ENCODE measurements at regions not wholly inside any gene's neighbourhood (a gene's known extent, or its start where the extent isn't known, plus 50 kb on each side); places are given as distances from the start of the nearest gene placed in this dataset.

DNA sequence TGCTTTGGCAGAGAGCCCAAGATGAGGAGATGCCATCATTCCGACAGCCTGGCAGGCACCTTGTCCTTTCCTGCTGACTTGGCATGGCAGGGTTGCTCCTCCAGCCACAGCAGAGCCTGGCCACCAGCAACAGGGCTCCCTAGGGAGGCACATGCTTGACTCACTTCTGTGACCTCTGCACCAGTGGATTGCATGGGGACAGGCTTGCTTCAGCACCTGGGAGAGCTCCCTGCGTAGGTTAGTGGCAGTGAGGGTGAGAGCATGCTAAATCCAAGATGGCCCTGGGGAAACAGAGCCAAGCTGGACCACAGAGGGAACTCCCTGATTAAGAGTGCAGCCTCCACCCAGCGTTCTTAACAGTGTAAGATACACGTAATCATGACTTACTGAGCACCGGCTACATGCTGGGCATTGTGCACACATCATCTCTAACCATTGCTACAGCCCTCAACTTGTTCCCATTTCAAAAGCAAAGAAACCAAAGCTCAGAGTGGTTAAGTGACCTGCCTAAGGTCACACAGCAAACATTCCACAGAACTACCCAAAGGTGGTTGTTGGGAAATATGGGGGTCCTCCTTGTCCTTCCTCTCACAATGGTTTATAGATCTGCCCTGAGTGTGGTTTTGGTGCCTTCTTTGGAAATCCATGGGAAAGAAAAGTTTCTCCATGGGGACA, 116.6 kb upstream of the UQCRFS1 start:
- Mint-ChIP-seq H3K9me3 (ENCODE audit: low read depth) (peaks cover 4% of the 10 kb centered on the region), H3K27me3 (peaks cover 14% of the 10 kb centered on the region), H3K27ac (no peak overlapping the region), H3K36me3 (ENCODE audit: insufficient read depth) (no peaks in the 10 kb centered on the region), H3K4me1 (ENCODE audit: low read depth) (no peaks in the 10 kb centered on the region), H3K4me3 (ENCODE audit: low read depth) (no peak overlapping the region)
- TF ChIP-seq, protein P1, sequence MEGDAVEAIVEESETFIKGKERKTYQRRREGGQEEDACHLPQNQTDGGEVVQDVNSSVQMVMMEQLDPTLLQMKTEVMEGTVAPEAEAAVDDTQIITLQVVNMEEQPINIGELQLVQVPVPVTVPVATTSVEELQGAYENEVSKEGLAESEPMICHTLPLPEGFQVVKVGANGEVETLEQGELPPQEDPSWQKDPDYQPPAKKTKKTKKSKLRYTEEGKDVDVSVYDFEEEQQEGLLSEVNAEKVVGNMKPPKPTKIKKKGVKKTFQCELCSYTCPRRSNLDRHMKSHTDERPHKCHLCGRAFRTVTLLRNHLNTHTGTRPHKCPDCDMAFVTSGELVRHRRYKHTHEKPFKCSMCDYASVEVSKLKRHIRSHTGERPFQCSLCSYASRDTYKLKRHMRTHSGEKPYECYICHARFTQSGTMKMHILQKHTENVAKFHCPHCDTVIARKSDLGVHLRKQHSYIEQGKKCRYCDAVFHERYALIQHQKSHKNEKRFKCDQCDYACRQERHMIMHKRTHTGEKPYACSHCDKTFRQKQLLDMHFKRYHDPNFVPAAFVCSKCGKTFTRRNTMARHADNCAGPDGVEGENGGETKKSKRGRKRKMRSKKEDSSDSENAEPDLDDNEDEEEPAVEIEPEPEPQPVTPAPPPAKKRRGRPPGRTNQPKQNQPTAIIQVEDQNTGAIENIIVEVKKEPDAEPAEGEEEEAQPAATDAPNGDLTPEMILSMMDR (IDR thresholded peaks at IDR 0.05; ENCODE audit: unreplicated experiment): no peak
- DNase-seq (ENCODE audit: low spot score, unreplicated experiment): peak; percentile 62

DNA sequence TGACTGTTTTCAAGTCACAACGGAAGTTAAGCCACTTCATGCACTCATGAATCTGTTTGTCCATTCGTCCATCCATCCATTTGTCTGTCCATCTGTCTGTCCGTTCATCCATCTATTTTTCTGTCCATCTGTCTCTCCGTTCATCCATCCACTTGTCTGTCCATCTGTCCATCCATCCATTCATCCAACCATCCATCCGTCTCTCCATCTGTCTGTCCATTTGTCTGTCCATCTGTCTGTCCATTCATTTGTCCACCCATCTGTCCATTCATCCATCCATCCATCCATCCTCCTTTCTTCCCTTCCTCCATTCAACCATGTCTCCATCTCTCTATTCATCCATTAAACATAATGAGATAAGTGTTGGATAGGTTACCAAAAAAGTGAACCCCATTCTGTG, 123.5 kb upstream of the UQCRFS1 start:
- H3K9me3 Mint-ChIP-seq (ENCODE audit: low read depth): peaks cover 4% of the 10 kb centered on the region
- H3K4me3 Mint-ChIP-seq (ENCODE audit: low read depth): no peak overlapping the region
- no peaks in the 10 kb centered on the region for H3K36me3 Mint-ChIP-seq (ENCODE audit: insufficient read depth)
- H3K27me3 Mint-ChIP-seq: peaks cover 9% of the 10 kb centered on the region
- H3K27ac Mint-ChIP-seq: no peak overlapping the region
- TF ChIP-seq, protein P1 (IDR thresholded peaks at IDR 0.05; ENCODE audit: unreplicated experiment): no peak
- DNase-seq (ENCODE audit: low spot score, unreplicated experiment): no peak
- no peaks in the 10 kb centered on the region for H3K4me1 Mint-ChIP-seq (ENCODE audit: low read depth)

DNA sequence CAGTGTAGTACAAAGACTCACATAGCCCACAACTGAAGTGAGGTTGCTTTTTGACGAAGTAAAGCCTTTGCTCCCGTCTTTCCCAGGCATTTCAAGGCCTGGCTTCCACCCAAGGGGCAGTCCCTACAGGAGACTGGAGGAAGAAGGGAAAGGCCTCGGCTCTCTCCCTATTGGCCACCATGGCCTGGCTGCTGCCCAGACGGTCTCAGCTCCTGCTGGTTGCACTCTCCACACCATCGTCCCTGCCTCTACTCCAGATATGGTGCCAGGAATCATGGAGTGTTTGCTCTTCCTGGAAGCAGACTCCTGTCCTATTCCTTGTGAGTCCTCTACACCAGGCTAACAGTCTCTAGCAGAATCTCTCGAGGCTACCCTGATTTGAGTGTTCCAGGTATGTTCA, 124.1 kb upstream of the UQCRFS1 start:
- peaks cover 9% of the 10 kb centered on the region for H3K27me3 Mint-ChIP-seq
- H3K4me1 Mint-ChIP-seq (ENCODE audit: low read depth): no peaks in the 10 kb centered on the region
- no peaks in the 10 kb centered on the region for H3K36me3 Mint-ChIP-seq (ENCODE audit: insufficient read depth)
- TF ChIP-seq, protein P1 (IDR thresholded peaks at IDR 0.05; ENCODE audit: unreplicated experiment): no peak
- H3K4me3 Mint-ChIP-seq (ENCODE audit: low read depth): no peak overlapping the region
- no peak for DNase-seq (ENCODE audit: low spot score, unreplicated experiment)
- no peak overlapping the region for H3K27ac Mint-ChIP-seq
- H3K9me3 Mint-ChIP-seq (ENCODE audit: low read depth): peaks cover 8% of the 10 kb centered on the region

DNA sequence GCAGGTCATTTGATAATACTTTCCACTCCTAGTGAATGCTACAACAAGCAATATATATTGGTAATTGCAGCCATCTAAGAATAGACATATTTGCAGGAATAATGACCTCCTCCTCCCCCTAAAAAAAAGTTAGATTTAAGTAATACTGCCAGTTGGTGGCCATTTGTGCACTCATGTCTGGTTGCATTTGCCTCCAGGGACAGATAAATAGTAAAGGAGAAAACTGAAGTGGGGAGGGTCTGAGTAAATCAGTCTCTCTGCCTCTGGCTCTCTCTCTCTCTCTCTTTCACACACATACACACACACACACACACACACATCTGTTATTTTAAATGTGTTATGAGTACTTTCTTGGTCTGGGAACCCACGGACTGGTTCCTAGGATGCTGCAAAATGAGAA, 125.5 kb upstream of the UQCRFS1 start:
- no peak overlapping the region for H3K27ac Mint-ChIP-seq

DNA sequence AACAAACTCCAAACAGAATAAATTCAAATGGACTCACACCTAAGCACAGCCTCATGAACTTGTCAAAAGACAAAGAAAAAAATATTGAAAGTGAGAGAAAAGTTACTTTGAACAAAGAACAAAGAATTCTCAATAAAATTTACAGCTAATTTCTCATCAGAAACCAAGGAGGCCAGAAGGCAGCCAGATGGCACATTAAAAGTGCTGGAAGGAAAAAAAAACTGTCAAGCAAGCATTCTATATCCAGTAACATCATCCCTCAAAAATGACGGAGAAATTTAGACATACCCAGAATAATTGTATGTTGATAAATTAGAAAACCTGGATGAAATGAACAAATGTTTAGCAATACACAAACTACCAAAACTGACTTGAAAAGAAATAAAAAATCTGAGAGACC, 129.8 kb upstream of the UQCRFS1 start:
- peaks cover 39% of the 10 kb centered on the region for H3K9me3 Mint-ChIP-seq (ENCODE audit: low read depth)
- H3K4me3 Mint-ChIP-seq (ENCODE audit: low read depth): no peak overlapping the region
- H3K27me3 Mint-ChIP-seq: no peaks in the 10 kb centered on the region
- TF ChIP-seq, protein P1 (IDR thresholded peaks at IDR 0.05; ENCODE audit: unreplicated experiment): no peak
- DNase-seq (ENCODE audit: low spot score, unreplicated experiment): no peak
- no peak overlapping the region for H3K27ac Mint-ChIP-seq
- H3K36me3 Mint-ChIP-seq (ENCODE audit: insufficient read depth): no peaks in the 10 kb centered on the region
- H3K4me1 Mint-ChIP-seq (ENCODE audit: low read depth): no peaks in the 10 kb centered on the region

More for the DNA sequence above, 125.5 kb upstream of the UQCRFS1 start:
- Mint-ChIP-seq H3K36me3 (ENCODE audit: insufficient read depth) (no peaks in the 10 kb centered on the region), H3K9me3 (ENCODE audit: low read depth) (peaks cover 18% of the 10 kb centered on the region), H3K27me3 (peaks cover 9% of the 10 kb centered on the region), H3K4me1 (ENCODE audit: low read depth) (no peaks in the 10 kb centered on the region), H3K4me3 (ENCODE audit: low read depth) (no peak overlapping the region)
- TF ChIP-seq, protein P1 (IDR thresholded peaks at IDR 0.05; ENCODE audit: unreplicated experiment): no peak
- no peak for DNase-seq (ENCODE audit: low spot score, unreplicated experiment)
